ENCODE measurements at regions not wholly inside any gene's neighbourhood (a gene's known extent, or its start where the extent isn't known, plus 50 kb on each side); places are given as distances from the start of the nearest gene placed in this dataset.

DNA sequence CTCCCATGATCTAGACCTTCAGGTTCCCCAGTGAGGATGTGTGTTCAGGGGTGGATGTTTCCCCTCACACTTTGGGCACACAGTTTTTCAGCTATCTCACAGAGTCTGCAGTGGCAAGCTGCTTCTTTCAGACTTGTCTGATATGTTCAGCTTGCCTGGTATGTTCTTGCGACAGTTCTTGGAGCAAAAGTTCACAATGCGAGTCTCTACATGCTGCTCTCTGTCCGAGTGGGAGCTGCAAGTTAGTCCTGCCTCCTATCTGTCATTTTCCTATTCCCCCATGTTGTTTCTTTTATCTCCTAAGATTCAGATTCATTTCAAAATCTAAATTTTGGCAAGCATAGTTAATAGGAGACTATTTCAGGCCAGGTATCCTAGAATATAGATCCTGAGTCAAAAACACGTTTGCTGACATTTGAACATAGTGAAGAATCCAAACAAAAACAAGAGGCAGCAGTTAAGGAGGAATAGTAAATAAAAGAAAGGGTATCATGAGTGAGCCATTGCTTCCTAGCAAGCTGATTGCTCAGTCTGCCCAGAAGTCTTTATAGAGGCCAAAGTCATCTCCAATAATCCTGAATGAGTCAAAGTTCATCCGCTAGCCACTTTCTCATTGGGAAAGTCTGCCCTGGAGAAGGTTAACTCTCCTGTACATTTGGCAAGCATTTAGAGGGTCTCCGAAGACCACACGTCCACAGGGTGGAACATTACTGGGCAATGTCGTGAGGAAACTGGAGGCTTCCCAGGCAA, 140.2 kb upstream of the MOCS1 start:
- TF ChIP-seq, protein P1, sequence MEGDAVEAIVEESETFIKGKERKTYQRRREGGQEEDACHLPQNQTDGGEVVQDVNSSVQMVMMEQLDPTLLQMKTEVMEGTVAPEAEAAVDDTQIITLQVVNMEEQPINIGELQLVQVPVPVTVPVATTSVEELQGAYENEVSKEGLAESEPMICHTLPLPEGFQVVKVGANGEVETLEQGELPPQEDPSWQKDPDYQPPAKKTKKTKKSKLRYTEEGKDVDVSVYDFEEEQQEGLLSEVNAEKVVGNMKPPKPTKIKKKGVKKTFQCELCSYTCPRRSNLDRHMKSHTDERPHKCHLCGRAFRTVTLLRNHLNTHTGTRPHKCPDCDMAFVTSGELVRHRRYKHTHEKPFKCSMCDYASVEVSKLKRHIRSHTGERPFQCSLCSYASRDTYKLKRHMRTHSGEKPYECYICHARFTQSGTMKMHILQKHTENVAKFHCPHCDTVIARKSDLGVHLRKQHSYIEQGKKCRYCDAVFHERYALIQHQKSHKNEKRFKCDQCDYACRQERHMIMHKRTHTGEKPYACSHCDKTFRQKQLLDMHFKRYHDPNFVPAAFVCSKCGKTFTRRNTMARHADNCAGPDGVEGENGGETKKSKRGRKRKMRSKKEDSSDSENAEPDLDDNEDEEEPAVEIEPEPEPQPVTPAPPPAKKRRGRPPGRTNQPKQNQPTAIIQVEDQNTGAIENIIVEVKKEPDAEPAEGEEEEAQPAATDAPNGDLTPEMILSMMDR (IDR thresholded peaks at IDR 0.05; ENCODE audit: low read depth, low read length, poor library complexity, severe bottlenecking) = no peak
- no peak for TF ChIP-seq EZH2phosphoT487 (IDR thresholded peaks at IDR 0.05; ENCODE audit: borderline replicate concordance, low read length)
